HG03457 (cell line): ENCODE measurements at regions not wholly inside any gene's neighbourhood (a gene's known extent, or its start where the extent isn't known, plus 50 kb on each side); places are given as distances from the start of the nearest gene placed in this dataset.

Experiments
- ATAC-seq: cut with Tn5 transposase; IDR thresholded peaks from one replicate; pipeline ENCODE4 v1.9.1; 2021; ENCODE audit warnings: moderate number of reproducible peaks; ENCODE audit not compliant: unreplicated experiment

GRCh38 chr21:27694667-27695066, 727.8 kb upstream of the ADAMTS5 start:
- no peak for ATAC-seq

DNA sequence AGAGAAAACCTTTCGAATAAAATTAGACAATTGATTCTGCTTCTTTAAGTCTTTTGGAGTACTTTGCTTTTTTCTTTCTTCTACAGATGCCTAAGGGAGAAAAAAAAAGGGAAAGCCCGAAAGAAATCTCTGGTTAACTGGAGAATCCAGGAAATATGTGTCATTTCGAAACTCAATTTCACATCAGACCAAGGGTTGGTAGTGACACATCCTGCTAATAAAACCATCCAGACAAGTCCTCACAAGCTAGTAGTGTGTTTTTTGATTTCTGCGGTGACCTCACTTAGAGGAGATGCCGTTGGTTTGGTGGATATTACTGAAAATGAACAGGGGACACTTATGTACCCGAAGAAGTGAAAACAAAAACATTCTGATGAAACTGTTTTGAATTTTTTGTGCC, 726.5 kb upstream of the ADAMTS5 start:
- no peak for ATAC-seq

DNA sequence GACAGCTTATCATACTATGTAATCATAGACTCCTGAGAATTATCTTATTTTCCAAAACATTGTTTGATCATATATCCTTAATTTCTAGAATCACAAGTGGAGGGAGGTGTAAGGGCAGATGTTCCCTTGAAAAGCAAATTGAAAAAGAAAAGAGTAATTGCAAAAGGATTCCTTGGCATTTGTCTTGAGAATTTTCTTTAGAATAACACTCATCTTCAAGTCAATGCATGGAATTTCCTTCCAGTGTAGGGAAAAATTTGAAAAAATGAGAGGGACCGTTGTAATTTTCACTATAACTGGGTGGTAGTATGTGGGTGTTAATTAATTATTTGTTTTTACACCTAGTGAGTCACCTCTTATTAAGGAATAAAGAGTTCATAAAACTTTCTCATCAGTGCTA, 724.6 kb upstream of the ADAMTS5 start:
- ATAC-seq = no peak

- no peak for ATAC-seq
Measured at GRCh38 chr21:27691006-27691405, 724.1 kb upstream of the ADAMTS5 start.

- no peak for ATAC-seq
Measured at GRCh38 chr21:27690426-27690825, 723.5 kb upstream of the ADAMTS5 start.

DNA sequence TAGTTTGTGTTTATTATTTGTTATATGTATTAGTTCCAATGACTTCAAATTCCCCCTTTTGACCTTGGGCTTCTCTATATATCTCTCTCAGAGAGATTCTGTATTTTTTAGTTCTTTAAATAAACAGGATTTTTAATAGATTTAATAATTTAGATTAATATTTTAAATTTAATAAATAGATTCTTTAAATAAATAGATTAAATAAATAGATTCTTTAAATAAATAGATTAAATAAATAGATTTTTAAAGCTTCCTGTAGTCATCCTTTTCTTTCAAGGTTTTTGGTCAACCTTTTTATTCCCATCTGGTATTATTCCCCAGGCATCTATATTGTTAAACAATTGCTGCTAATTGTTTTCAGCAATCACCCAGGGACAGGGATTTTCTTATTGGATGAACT, 721.9 kb upstream of the ADAMTS5 start:
- no peak for ATAC-seq

DNA sequence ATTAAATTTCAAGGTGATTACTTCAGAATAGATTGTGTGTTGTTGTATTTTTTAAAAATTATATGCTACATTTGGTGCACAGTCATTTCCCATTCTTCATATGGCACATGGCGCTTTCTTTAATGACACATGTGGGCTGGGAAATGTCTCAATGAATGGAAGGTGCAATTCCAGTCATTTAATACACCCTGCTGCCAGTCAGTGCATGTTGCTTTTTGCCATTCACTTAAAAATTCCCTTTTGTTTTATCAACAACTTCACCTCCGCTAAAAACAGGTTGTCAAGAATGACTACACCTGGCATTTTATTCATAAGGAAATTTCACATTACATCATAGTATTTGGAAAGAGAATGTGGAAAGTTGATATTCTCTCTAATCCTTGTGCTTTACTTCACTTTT, 716.4 kb upstream of the ADAMTS5 start:
- no peak for ATAC-seq

GRCh38 chr21:27681841-27682240, 715.0 kb upstream of the ADAMTS5 start:
- ATAC-seq = no peak

GRCh38 chr21:27681038-27681437, 714.1 kb upstream of the ADAMTS5 start:
- ATAC-seq = no peak

DNA sequence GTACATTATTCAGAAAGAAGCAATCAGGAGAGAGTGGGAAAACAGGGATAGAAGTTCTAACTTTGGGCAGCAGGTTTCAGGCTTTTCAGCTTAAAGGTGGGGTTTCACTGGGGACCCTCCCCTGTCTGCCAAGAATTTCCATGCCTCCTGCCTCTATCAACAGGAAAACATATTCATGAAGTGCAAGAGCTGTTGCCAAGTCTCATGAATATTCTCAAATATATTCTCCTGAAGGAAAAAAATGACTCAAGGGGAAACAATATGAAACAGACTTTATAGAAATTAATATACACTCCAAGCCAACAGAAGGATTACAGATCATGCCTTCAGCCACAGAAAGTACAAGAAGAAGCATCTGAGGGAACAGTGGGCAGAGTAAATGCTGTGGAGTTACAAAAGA, 713.3 kb upstream of the ADAMTS5 start:
- no peak for ATAC-seq

- no peak for ATAC-seq
Measured at GRCh38 chr21:27678511-27678910, 711.6 kb upstream of the ADAMTS5 start.

- no peak for ATAC-seq
Measured at GRCh38 chr21:27677546-27677945, 710.7 kb upstream of the ADAMTS5 start.

DNA sequence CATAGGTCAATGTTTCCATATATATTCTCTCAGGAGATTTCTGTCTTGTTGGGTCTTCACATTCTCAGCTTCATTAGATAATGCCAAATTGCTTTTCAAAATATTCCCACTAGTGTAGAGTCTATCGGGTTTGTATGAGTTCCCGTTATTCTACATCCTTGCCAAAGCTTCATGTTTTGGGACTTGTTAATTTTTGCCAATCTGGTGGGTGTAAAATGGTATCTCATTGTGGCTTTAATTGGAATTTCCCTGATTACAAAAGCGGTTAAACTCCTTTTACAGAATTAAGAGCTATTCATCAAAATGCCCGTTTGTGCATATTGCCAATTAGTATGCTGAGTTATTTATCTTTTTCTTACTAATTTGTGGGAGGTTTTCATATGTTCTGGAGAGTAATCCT, 708.4 kb upstream of the ADAMTS5 start:
- ATAC-seq = no peak

GRCh38 chr21:27674041-27674615, 707.2 kb upstream of the ADAMTS5 start:
- ATAC-seq = no peak

- ATAC-seq = no peak
Measured at GRCh38 chr21:27673581-27673980, 706.7 kb upstream of the ADAMTS5 start.

GRCh38 chr21:27671207-27671606, 704.3 kb upstream of the ADAMTS5 start:
- no peak for ATAC-seq

DNA sequence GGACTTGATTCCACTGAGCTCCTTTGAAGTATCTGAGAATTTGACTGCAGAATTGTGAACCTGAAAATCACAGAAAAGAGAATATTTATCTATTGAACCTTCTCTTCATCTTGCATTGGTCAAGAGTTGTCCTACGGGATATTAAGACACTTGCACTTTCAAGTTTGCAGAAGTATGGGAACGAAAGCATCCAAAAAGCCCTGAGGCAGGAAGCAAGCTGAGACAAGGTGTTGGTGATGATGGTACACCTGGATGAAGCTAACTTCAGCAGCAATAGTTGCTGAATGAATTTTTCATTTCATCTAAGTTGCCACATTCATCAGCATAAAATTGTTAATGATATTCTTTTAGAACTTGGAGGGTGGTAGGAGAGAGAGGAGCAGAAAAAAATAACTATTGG, 686.6 kb upstream of the ADAMTS5 start:
- no peak for ATAC-seq

GRCh38 chr21:27649762-27650161, 682.9 kb upstream of the ADAMTS5 start:
- ATAC-seq = no peak

DNA sequence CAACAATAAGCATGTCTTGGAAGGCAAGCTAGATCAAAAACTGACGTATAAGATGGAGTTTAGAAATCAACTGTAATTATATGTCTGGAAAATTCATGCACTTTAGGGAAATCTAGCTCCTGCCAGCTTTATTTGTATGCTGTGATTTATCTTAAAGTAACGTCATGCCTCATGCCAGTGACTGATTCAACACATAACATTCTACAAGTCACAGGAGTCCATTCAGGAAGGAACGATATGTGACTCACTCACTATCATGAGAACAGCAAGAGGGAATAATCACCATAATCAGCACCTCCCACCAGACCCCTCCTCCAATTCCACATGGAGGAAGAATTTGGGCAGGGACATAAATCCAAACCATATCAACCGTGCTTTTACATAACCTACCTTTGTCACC, 682.4 kb upstream of the ADAMTS5 start:
- no peak for ATAC-seq

GRCh38 chr21:27648560-27648959, 681.7 kb upstream of the ADAMTS5 start:
- ATAC-seq = no peak

DNA sequence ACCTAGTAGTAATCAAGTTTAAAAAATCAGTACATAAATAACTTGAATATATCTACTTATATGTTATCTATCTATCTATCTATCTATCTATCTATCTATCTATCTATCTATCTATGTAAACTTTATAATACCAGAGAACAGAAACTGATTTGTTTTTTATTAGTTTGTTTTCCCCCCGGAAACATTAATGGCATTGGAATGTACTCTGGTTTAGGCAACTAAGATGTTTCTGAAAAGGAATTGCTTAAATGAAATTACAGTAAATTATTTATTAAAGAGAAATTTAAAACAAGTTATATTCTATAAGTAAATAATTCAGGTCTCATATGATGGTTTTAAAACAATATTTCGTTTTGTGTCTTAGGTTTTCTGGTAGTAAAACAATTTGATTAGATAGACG, 681.0 kb upstream of the ADAMTS5 start:
- ATAC-seq = no peak

GRCh38 chr21:27647401-27647800, 680.5 kb upstream of the ADAMTS5 start:
- ATAC-seq = no peak

GRCh38 chr21:27646691-27647090, 679.8 kb upstream of the ADAMTS5 start:
- ATAC-seq = no peak

- no peak for ATAC-seq
Measured at GRCh38 chr21:27646056-27646455, 679.2 kb upstream of the ADAMTS5 start.
